CD4-positive, alpha-beta T cell treated with Interleukin-12 subunit alpha and Interleukin-12 subunit beta, for 1 hour (primary cell): ENCODE measurements at regions not wholly inside any gene's neighbourhood (a gene's known extent, or its start where the extent isn't known, plus 50 kb on each side); places are given as distances from the start of the nearest gene placed in this dataset.

Source experiments
- DNase-seq: peaks from one replicate; pipeline ENCODE4 v3.0.0-alpha.2; 2020

DNA sequence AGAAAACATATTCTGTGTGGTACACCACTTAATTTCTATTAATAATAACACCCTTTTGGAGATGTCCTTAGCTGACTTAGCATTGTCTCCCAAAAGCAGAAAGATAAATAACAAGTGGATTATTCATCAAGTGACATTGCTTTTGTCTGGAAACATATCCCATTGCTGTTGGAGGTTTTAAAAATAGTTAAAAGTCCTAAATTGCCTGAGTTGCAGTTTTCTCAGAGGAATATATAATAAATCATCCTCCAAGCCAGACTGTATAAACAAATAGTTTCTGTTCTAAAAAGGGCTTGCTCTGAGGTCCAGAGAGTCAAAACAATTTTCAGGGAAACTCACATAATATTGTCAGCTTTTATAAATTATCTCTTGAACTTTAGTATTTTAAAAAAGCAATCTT is 60.4 kb upstream of the CD96 start:
- DNase-seq, result no peak

- DNase-seq, result no peak
Observed at GRCh38 chr3:111482574-111482973, 59.4 kb upstream of the CD96 start.

DNA sequence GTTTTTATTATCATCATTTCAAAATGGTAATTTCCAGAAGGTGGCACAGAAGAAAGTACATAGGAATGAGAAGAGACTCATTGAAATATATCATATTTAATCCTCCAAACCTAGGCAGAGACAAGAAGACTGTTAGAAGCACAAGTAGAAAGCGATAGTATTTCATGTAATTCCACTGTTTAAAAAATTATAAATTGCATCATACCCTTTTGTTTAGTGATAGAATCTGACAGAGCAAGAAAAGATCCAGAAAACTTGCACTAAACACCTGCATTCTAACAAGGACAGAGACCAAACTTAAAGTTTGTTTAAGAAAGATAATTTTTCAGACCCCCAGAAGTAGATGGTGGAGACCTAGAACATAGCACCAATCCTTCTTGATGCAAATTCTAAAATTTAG is 56.9 kb upstream of the CD96 start:
- DNase-seq, result no peak
